ENCODE measurements at regions not wholly inside any gene's neighbourhood (a gene's known extent, or its start where the extent isn't known, plus 50 kb on each side); places are given as distances from the start of the nearest gene placed in this dataset.

DNA sequence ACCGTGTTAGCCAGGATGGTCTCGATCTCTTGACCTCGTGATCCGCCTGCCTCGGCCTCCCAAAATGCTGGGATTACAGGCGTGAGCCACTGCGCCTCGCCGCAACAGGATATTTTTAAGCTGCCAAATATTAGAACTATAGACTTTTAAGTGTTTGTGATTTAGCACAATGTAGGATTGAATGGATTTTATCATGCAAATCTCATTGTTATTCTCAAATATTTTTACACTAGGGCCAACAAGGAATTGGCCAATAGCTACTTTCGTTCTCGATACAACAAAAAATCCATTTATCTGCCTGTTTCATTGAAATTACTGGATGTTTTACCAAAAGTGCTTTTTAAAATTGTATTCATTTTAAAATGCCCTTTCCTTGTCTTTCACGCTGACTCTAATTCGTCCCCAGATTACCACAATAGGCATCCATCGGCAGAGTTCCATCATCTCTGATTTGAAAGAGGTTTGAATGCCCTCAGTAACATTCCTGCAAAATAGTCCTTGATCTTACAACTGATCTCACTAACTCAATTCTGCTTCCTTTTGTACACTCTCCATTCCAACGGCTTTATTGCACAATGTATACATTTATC, 99.6 kb upstream of the ROBO2 start:
- H3K4me3 ChIP-seq (ENCODE audit: low read depth, low read length): no peak overlapping the region

DNA sequence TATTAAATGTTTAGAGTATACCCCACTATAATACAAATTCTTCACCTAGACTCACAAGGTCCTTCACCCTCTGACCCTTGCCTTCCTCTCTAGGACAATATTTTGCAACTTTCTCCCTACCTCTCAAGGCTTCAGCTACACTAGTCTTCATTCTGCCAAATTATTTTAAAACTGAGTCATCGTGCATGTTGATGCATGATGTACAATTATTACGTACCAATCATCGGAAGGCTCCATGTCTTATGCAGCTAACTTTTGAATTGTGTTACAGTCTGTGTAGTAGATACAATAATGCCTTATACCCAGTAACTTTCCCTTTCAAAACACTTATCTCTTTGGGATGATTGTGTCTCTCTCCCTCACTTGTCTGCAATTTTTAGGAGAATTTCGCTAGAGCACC, 98.5 kb upstream of the ROBO2 start:
- H3K4me3 ChIP-seq (ENCODE audit: low read depth, low read length): no peak overlapping the region

DNA sequence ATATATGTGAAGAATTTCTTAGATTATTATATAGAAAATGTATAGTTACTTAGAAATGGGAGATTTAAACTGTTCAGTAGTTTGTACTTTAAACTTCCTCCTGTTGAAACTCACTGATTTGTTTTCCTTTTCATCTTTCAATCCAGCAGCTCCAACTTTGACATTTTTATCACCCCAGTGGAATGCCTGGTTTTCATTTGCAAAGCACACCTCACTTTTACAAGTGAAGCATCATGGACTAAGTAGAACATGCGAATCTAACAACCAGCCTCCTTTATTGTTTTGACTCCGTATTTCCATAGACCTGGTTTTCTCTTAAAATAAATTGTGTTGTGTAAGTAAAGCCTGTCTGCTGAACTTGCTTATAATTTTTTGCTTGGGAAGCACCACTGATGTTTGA, 97.8 kb upstream of the ROBO2 start:
- H3K4me3 ChIP-seq (ENCODE audit: low read depth, low read length): no peak overlapping the region

DNA sequence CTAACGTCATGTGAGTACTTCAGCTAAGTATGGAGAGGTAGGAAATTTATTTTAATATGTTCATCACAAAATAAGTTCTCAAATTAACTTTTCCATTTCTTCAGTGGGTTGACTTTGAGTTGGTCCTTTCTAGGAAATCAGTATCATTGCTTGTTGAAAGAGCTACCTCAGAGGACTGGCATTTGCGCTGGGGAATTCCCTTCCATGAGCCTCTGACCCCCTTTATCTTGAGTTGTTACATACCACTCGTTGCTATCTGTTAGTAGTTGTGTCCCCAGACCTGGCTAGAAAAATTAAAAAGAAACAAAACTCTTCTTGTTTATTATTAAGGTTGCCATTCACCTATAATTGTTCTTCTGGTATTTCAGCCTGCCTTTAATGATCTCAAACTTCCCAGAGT, 96.8 kb upstream of the ROBO2 start:
- H3K4me3 ChIP-seq (ENCODE audit: low read depth, low read length): no peak overlapping the region

DNA sequence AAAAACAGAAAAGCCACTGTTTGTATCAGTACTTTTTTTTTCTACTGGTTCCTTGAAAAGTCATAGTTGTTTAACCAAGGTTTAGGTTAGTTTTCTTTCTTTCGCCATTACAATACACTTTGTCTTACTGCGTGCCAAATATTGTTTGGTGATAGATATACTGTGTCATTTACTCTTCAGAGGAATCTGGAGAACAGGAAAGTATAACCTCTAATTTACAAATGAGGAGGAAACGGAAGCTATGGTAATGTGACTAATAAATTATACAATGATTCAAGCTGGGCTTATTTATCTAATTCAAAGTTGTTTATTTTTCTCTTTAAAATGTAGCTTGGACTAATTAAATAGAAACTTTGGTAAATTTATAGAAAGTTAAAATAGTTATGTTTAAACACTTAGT, 96.2 kb upstream of the ROBO2 start:
- H3K4me3 ChIP-seq (ENCODE audit: low read depth, low read length): no peak overlapping the region

DNA sequence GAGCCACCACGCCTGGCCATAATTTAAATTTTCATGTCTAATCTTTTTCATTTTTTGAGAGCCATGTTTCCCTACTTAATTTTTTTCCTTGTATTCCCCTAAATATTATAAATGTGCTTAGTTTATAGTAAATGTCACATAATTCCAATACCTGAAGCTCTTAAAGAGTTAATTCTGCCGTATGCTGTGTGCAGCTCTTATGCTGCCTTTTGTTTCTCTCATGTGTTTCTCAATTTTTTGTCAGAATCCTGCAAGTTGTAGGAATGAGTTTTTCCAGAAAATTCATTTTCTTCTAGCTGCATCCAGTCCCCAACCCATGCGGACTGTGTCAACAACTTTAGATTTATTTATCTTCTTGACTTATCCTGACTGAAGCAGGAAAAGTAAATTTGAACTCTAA, 90.9 kb upstream of the ROBO2 start:
- H3K4me3 ChIP-seq (ENCODE audit: low read depth, low read length): no peak overlapping the region

DNA sequence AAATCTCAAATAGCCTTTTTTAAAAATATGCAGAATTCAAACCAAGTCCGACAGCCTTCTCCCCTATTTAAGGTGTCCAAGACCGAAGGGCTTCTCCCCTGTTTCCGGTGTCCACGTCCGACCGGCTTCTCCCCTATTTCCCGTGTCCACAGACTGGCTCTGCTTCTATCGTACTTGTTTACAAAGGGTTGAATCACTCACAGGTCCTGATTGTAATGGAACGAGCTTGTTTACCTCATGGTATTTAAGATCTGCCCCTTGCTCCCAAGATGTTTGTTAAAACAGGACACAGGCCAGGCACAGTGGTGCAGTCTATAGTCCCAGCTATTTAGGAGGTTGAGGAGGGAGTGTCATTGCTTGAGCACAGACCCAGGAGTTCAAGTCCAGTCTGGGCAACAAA, 90.4 kb upstream of the ROBO2 start:
- no peak overlapping the region for H3K4me3 ChIP-seq (ENCODE audit: low read depth, low read length)

DNA sequence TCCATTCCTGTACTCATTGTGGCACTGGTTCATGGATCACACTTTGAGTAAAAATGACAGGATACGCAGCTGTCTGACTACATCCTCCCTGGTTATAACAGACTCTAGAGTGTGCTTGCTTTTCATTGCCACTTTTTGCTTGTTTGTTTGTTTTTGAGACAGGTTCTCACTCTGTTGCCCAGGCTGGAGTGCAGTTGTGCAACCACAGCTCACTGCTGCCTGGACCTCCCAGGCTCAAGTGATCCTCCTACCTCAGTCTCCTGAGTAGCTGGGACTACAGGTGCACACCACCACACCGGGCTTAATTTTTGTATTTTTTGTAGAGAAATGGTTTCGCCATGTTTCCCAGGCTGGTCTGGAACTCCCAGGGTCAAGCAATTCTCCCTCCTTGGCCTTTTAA, 89.3 kb upstream of the ROBO2 start:
- H3K4me3 ChIP-seq (ENCODE audit: low read depth, low read length): no peak overlapping the region

DNA sequence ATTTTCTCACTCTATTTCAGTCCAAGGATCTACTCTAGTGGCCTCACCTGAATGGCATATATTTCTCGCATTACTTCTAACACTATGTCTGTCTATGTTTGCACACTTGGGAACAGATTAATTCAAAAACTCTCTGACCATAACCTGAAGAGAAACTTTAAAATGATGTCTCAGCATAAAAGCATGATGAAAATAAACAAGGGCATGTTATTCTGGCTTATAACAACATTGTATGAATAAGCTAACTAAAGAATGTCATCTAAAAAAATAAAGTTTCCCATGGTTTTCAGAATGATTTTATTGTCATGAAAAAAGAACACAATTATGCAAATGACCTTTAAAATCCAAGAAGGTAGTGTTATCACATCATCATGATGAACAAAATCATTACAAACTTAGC, 85.5 kb upstream of the ROBO2 start:
- H3K4me3 ChIP-seq (ENCODE audit: low read depth, low read length): no peak overlapping the region

DNA sequence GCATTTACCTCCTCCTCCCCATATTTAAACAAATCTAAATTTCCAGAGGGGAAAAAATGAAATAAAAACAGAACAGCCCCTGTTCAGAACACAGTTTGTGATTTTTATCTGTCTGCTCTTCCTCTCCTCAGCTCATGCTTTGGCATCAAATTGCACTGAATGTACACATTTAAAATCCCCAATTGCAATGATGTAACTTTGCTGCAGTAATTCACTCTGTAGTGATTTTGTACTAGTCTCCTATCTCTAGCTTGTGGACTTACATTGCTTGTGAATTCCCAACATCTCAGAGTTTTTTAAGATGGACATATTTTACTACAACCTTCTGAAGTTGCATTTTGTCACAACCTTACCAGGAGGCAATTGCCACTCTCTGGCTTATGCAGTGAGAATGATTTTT, 81.6 kb upstream of the ROBO2 start:
- no peak overlapping the region for H3K4me3 ChIP-seq (ENCODE audit: low read depth, low read length)

DNA sequence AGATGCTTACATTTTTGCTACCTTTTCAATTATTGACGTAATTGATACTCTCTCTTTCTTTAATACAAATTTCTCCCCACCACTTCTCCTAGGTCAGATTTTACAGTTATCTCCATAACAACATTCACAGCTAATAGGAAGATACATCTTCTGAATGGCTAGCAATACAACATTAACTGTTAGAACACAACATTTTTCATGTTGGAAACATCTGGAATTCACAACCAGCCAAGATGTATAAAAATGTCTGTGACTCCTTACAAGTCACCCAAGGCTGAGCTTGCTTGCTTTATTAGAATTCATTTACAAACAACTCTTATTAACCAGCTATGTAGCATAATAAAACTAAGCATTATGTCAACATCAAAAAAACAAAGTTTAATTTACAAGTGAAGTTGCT, 81.0 kb upstream of the ROBO2 start:
- no peak overlapping the region for H3K4me3 ChIP-seq (ENCODE audit: low read depth, low read length)

DNA sequence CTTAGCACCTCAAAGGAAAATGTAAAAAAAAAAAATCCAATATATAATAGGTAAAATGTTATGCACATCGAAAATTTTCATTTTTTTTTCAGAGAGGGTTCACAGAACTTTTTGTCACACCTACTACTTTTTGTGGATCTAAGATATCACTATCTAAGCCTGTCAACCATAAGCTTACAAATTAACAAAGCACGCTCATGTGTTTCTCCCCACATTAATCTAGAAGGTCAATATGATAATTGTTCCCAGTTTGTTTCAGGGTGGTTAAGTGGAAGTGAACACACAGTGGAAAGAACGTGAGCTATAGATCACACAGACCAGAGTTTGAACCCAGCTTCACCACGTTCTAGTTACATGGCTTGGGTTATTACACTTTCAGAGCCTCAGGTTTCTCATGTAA, 78.6 kb upstream of the ROBO2 start:
- no peak overlapping the region for H3K4me3 ChIP-seq (ENCODE audit: low read depth, low read length)

DNA sequence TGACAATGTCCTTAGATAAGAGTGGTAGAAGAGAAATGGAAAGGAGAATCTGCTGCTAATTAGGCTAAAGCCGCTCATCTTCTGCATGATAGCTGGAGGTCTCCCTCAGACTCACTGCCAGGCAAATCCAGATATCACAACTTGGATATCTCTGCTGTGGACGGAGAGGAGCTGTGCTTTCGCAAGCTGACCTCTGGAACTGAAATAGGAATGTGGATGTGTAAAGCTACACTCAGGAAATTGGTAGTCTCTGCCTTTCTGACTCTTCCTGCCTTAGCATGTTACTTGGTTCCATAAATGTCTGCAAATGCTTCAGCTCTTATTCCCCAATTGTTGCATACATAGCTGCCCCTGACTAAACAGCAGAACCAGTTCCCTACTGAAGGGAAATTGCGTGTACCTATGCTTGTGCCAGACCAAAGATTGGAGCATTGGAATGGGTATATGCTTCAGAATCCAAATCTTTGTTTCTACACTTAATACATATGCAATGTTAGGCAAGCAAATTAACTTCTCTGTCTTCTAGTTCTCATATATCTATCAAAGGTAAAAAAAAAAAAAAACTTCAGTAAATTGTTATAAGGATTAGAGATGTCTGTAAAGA, 74.7 kb upstream of the ROBO2 start:
- no peak overlapping the region for H3K4me3 ChIP-seq (ENCODE audit: low read depth, low read length)

DNA sequence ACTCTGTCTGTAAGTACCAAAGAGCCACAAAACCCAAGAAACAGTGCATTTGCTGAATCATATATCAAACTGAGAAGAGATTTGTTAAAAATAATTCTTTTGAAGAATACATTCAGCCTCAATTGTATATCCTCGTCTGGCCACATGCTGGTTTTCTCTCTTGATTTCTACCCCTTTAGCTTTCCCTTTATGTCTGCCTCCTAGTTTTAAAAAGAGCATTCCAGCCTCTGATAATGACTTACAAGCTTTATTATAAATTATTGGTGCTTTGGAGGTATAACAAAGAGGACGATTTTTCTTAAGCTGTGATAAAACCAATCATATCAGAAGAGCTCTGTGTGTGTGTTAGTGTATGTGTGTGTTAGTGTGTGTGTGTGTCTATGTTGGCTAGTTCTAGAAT, 70.4 kb upstream of the ROBO2 start:
- H3K4me3 ChIP-seq (ENCODE audit: low read depth, low read length): no peak overlapping the region

DNA sequence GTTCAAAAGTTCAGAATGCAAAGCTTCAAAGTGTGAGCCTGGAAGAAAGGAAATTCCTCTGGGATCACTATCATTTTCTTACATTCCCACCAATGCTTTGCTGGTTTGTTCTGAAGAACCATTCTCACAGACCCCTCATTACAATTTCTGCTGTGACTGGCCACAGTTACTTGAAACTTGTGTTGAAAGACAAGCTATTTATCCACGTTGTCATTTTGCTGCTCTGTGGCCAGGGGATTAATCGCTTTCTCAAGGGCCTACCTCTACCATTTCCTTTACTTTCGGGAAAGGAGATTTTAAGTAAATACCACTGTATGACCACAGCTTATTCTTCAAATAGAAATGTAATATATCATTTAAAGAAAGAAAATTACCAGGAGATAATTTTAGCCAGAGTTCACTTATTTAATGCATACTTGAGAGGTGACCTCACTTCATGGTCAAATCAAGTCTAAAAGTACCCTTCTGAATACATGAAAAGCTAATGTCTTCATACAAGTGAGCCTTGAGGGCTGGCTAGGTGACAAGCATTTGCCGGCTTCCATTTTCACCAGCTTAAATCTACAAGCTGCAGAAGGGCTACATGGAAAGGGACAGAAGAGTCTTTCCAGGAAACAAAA, 69.8 kb upstream of the ROBO2 start:
- no peak overlapping the region for H3K4me3 ChIP-seq (ENCODE audit: low read depth, low read length)

DNA sequence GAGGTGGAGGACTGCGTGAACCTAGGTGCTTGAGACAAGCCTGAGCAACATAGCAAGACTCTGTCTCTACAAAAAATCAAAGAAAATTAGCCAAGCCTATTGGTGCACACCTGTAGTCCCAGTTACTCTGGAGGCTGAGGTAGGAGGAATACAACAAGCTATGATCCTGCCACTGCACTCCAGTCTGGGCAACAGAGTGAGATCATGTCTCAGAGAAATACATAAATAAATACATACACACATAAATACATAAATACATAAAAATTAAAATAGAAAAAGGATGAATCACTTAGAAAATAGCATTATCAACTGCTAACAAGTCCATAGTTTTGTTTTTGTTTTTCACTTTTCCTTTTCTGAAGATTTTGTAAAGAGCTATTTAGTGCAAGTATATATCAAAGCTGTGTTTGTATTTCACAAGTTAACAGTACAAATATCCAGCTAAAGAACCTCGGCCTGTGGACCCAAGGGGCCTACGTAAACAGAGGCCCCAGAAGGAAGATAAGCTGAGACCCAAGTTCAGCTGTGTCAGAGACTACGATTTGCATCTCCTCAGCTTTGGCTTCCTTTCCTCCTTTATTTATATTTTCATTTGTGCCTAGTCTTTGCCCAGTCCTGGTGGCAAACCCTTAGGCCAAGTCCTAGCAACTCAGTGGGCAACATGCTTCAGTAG, 67.1 kb upstream of the ROBO2 start:
- H3K4me3 ChIP-seq (ENCODE audit: low read depth, low read length): no peak overlapping the region

DNA sequence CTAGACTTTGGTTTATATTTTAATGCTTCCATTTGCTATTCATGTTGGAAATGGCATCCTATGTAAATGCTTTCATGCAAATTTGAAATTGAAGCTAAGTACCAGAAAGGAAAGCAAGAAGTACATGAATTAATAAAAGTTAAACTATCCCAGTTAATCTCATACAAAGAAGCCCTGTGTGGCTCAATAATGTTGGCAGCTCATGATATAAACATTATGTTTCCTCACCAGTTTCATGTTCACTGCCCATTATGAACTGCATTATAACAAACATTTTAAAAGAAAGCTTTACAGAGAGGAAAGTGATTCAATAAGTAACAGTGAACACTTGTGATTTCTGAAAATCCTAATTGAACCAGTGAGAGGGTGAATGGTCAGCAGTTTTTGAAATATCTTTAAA, 62.9 kb upstream of the ROBO2 start:
- no peak overlapping the region for H3K4me3 ChIP-seq (ENCODE audit: low read depth, low read length)

DNA sequence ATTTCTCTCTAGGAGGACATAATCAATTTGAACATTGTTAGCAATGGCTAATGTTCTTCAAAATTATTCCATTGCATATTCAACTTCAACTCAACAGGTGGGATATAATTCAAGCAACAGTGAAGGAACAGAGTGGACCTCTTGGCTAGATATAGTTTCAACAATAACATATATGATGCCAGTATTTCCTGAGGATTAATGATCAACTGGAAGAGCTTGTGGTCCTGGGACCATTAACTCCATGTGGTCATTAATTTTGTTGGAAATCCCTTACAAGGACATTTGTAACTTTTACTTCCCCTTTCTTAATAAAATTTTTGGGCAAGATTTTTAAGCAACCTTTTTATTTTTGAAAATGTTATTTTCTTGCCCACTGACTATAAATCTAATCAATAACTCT, 54.3 kb upstream of the ROBO2 start:
- H3K4me3 ChIP-seq (ENCODE audit: low read depth, low read length): no peak overlapping the region

DNA sequence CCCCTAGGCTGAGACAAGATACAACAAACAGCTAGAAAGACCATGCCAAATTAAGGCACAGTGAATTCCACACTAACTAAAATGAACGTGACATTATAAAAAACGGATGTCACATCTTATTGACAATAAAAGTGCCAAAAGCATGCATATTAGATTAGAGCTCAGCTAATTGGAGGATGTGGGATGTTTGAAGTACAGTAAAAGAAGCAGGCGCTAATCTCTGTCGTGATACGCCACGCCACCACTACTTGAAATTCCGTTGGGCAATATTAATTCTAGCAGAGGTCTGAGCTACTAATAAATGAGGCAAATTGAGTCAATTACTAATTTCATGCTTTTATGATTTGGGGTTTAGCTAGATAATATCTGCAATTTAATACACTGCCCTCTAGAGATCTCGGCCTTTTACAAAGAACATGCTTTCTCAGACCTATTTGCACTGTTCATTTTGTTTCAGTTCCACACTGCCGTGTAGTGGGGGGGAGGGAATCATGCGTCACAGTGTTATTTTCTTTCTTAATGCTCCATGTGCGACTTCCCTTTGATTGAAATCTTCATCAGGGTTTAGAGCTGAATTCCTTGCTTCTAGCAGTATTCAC, 52.9 kb upstream of the ROBO2 start:
- H3K4me3 ChIP-seq (ENCODE audit: low read depth, low read length): no peak overlapping the region

Data from iPS-11a (cell line).